IgD-negative memory B cell (primary cell): ENCODE measurements at regions not wholly inside any gene's neighbourhood (a gene's known extent, or its start where the extent isn't known, plus 50 kb on each side); places are given as distances from the start of the nearest gene placed in this dataset.

Experiments used
- H3K27ac Mint-ChIP-seq, 3 donors: one replicate each; pipeline ENCODE4 v1.8.0; 2020 to 2022; ENCODE audit warnings: mild to moderate bottlenecking in 3 of 3, mixed read lengths in 3 of 3, moderate library complexity in 1 of 3
- H3K27me3 Mint-ChIP-seq: one replicate; pipeline ENCODE4 v1.8.0; 2021; ENCODE audit warnings: mixed read lengths
- H3K36me3 Mint-ChIP-seq: one replicate; pipeline ENCODE4 v1.8.0; 2020; ENCODE audit warnings: mild to moderate bottlenecking, mixed read lengths
- H3K4me1 Mint-ChIP-seq, 3 donors: one replicate each; pipeline ENCODE4 v1.8.0; 2020 to 2022; ENCODE audit warnings: mixed read lengths in 3 of 3, mild to moderate bottlenecking in 1 of 3
- H3K4me3 Mint-ChIP-seq, 4 donors: one replicate each; pipeline ENCODE4 v1.8.0; 2020 to 2022; ENCODE audit warnings: mild to moderate bottlenecking in 4 of 4, mixed read lengths in 4 of 4, moderate library complexity in 3 of 4
- H3K9me3 Mint-ChIP-seq, 3 donors: one replicate each; pipeline ENCODE4 v1.8.0; 2020 to 2021; ENCODE audit warnings: mixed read lengths in 3 of 3, mild to moderate bottlenecking in 1 of 3

DNA sequence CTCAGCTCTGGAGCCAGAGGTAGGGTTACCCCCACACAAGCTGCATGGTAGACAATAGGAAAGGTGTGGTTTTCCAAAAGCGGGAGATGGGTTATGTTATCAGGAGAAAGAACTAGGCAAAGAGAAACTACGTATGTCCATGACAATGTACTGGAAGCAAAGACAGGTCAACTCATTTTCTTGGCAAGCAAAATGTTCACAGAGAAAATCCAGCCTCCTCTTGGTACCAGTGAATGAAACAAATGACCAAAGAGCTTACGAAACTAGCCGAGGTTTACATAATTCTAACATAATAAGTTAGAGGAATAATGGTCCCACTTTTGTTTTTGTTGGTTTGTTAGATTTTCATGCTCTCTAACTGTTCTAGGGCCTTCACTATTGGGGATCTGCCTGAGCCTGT is 338.1 kb upstream of the TGFBR2 start:
- Mint-ChIP-seq H3K9me3 (peaks cover 0 to 3% (median 0%) of the 10 kb centered on the region in 3 donors), H3K27ac (no peak overlapping the region), H3K36me3 (no peaks in the 10 kb centered on the region), H3K27me3 (no peaks in the 10 kb centered on the region), H3K4me3 (no peak overlapping the region), H3K4me1 (peaks cover 9 to 15% (median 12%) of the 10 kb centered on the region in 3 donors)

- peak overlapping the region in 2 of 4 donors; percentile 1 to 28 for H3K4me3 Mint-ChIP-seq
- H3K27me3 Mint-ChIP-seq = peaks cover 3% of the 10 kb centered on the region
- no peak overlapping the region for H3K27ac Mint-ChIP-seq
- peaks cover 5 to 10% (median 8%) of the 10 kb centered on the region in 3 donors for H3K4me1 Mint-ChIP-seq
- no peaks in the 10 kb centered on the region for H3K9me3 Mint-ChIP-seq
- H3K36me3 Mint-ChIP-seq = no peaks in the 10 kb centered on the region
Observed at GRCh38 chr3:30269751-30270445, 336.5 kb upstream of the TGFBR2 start.

GRCh38 chr3:30271781-30272180 is 334.6 kb upstream of the TGFBR2 start:
- H3K27ac Mint-ChIP-seq = no peak overlapping the region
- no peaks in the 10 kb centered on the region for H3K36me3 Mint-ChIP-seq
- H3K4me1 Mint-ChIP-seq = peaks cover 5 to 10% (median 8%) of the 10 kb centered on the region in 3 donors
- H3K27me3 Mint-ChIP-seq = peaks cover 3% of the 10 kb centered on the region
- H3K4me3 Mint-ChIP-seq = no peak overlapping the region
- no peaks in the 10 kb centered on the region for H3K9me3 Mint-ChIP-seq

GRCh38 chr3:30273304-30274072 is 332.9 kb upstream of the TGFBR2 start:
- no peak overlapping the region for H3K4me3 Mint-ChIP-seq
- no peaks in the 10 kb centered on the region for H3K36me3 Mint-ChIP-seq
- H3K4me1 Mint-ChIP-seq = peaks cover 5 to 10% (median 7%) of the 10 kb centered on the region in 3 donors
- H3K27ac Mint-ChIP-seq = no peak overlapping the region
- H3K27me3 Mint-ChIP-seq = peaks cover 3% of the 10 kb centered on the region
- peaks cover 0 to 12% (median 1%) of the 10 kb centered on the region in 3 donors for H3K9me3 Mint-ChIP-seq

DNA sequence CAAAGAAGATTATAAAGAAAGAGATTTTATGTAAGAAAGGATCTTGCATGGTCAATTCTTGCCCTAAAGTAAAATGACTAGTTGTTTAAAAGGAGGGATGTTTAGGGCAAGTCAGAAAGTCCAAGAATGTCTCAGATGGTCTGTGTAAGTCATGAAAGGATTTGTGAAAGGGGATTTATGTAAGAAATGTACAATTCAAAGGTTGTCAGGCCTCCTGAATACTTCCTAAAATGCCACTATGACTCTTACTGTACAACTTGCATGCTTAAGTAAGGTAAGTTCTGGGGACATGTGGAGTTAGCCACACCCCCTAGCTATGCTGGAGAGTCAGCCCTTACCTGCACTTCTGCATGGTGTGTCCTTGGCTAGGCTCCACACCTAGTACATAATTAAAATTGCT is 328.9 kb upstream of the TGFBR2 start:
- Mint-ChIP-seq H3K27ac (no peak overlapping the region), H3K4me3 (no peak overlapping the region), H3K27me3 (peaks cover 3% of the 10 kb centered on the region), H3K36me3 (no peaks in the 10 kb centered on the region), H3K9me3 (peaks cover 0 to 15% (median 5%) of the 10 kb centered on the region in 3 donors), H3K4me1 (no peaks in the 10 kb centered on the region)

- H3K36me3 Mint-ChIP-seq = no peaks in the 10 kb centered on the region
- H3K9me3 Mint-ChIP-seq = peaks cover 0 to 15% (median 5%) of the 10 kb centered on the region in 3 donors
- no peak overlapping the region for H3K4me3 Mint-ChIP-seq
- H3K27ac Mint-ChIP-seq = no peak overlapping the region
- H3K4me1 Mint-ChIP-seq = peaks cover 0 to 1% (median 0%) of the 10 kb centered on the region in 3 donors
- H3K27me3 Mint-ChIP-seq = no peaks in the 10 kb centered on the region
Observed at GRCh38 chr3:30281526-30281925, 324.9 kb upstream of the TGFBR2 start.

DNA sequence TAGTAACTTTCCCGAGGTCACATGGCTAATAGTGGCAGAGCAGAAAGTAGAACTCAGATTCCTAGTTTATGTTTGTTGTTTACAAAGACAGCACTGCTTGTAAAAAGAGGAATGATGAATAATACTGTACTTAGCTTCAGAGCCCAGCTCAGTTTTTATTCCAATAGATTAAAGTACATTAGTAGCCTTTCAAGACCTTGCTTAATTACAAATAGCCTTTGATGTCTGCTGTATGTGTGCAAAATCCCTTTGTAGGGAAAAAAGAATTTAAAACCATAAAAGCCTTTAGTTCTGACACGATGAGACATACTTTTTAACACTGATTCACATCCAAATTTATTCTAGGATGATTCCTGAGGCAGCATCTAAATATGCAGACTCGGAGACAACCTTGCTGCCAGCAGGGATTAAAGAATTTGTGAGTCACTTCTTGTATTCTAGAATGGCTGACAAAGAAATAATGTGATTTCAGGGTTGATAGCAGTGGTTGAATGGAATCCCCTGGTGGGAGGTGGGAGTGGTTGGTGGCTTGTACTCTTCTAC is 324.2 kb upstream of the TGFBR2 start:
- no peaks in the 10 kb centered on the region for H3K27me3 Mint-ChIP-seq

GRCh38 chr3:30285188-30286006 is 321.0 kb upstream of the TGFBR2 start:
- no peak overlapping the region for H3K27ac Mint-ChIP-seq
- no peaks in the 10 kb centered on the region for H3K27me3 Mint-ChIP-seq
- peaks cover 0 to 1% (median 1%) of the 10 kb centered on the region in 3 donors for H3K4me1 Mint-ChIP-seq
- no peaks in the 10 kb centered on the region for H3K9me3 Mint-ChIP-seq
- no peaks in the 10 kb centered on the region for H3K36me3 Mint-ChIP-seq
- H3K4me3 Mint-ChIP-seq = no peak overlapping the region

More for the DNA sequence above, 324.2 kb upstream of the TGFBR2 start:
- H3K4me1 Mint-ChIP-seq = peaks cover 0 to 1% (median 0%) of the 10 kb centered on the region in 3 donors
- H3K36me3 Mint-ChIP-seq = no peaks in the 10 kb centered on the region
- no peak overlapping the region for H3K4me3 Mint-ChIP-seq
- H3K9me3 Mint-ChIP-seq = peaks cover 0 to 15% (median 5%) of the 10 kb centered on the region in 3 donors
- no peak overlapping the region for H3K27ac Mint-ChIP-seq

DNA sequence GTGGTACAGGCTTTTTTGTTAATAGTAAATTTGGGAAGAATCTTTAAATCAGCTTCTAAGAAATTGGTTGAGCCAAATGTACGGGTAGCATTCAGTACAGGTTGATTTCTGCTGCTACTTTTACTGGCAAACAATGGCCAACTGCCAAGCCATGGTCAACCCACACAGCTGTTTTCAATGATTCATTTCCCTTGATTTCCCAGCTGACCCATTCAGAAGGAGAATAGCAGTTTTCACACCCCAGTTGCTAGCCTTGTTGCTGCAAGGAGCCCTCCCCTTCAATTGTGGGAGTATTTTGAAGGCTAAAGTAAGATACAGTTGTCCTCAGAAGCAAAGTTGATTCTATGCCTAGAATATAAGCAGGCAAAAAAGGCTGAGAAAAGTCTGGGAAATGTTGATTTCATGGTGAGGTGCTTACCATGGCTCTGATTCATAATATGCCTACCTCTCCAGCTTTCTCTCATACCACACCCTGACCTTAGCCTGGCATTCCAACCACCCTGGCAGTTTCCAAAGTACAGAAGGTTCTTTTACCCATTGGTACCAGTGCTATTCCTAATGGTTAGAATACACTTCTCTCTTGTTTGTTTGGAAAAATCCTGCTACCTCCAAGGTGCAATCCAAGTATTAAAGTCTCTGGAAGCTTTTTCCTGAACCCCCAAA is 320.3 kb upstream of the TGFBR2 start:
- Mint-ChIP-seq H3K4me3 (no peak overlapping the region), H3K9me3 (no peaks in the 10 kb centered on the region), H3K4me1 (peaks cover 0 to 1% (median 1%) of the 10 kb centered on the region in 3 donors), H3K27ac (no peak overlapping the region), H3K27me3 (no peaks in the 10 kb centered on the region), H3K36me3 (no peaks in the 10 kb centered on the region)

GRCh38 chr3:30286811-30287210 is 319.6 kb upstream of the TGFBR2 start:
- Mint-ChIP-seq H3K4me1 (peaks cover 1 to 3% (median 1%) of the 10 kb centered on the region in 3 donors), H3K9me3 (no peaks in the 10 kb centered on the region), H3K36me3 (no peaks in the 10 kb centered on the region)

DNA sequence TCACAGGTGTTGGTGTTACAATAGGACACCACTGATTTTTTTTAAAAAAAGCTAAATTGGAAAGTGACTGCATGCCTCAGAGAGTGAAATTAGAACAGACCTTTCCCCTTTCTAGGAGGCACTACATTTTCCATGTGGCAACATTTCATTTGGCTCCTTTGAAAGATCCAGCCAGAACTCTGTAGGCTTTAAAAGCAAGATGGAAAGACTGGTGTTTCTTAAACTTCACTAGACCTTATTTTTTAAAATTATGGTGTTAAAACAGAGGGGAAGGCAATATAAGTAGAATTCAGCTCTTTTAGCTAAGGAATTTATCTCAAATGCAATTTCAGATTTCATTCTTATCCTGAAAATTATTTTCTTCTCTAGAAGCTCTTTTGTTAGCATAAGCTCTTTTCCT is 317.6 kb upstream of the TGFBR2 start:
- Mint-ChIP-seq H3K9me3 (no peaks in the 10 kb centered on the region), H3K27me3 (no peaks in the 10 kb centered on the region), H3K4me3 (no peak overlapping the region), H3K36me3 (no peaks in the 10 kb centered on the region), H3K4me1 (peaks cover 1 to 3% (median 3%) of the 10 kb centered on the region in 3 donors), H3K27ac (no peak overlapping the region)

More at GRCh38 chr3:30286811-30287210, 319.6 kb upstream of the TGFBR2 start:
- H3K4me3 Mint-ChIP-seq = no peak overlapping the region
- H3K27ac Mint-ChIP-seq = no peak overlapping the region
- no peaks in the 10 kb centered on the region for H3K27me3 Mint-ChIP-seq

DNA sequence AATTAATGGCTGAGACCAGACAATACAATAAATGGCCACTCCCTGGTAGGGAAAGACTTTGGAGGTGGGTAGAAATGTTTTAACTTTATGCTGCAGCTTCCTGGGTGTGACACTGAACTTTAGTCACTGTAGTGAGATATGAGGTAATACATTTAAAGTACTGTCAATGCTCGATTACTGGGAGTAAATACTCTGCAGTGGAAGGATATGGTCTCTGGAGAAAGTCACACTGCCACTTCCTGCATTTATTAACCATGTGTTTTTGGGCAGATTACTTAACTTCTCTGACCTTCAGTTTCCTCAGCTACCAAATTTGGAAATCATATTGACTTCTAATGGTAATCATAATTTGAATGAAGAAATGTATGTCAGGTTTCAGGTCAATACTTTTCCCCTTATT is 317.1 kb upstream of the TGFBR2 start:
- no peaks in the 10 kb centered on the region for H3K27me3 Mint-ChIP-seq
- H3K27ac Mint-ChIP-seq = no peak overlapping the region
- H3K9me3 Mint-ChIP-seq = no peaks in the 10 kb centered on the region
- no peak overlapping the region for H3K4me3 Mint-ChIP-seq
- H3K4me1 Mint-ChIP-seq = peaks cover 1 to 3% (median 3%) of the 10 kb centered on the region in 3 donors
- H3K36me3 Mint-ChIP-seq = no peaks in the 10 kb centered on the region

- Mint-ChIP-seq H3K27ac (no peak overlapping the region), H3K27me3 (no peaks in the 10 kb centered on the region), H3K36me3 (no peaks in the 10 kb centered on the region), H3K4me3 (no peak overlapping the region), H3K4me1 (peaks cover 1 to 3% (median 3%) of the 10 kb centered on the region in 3 donors), H3K9me3 (no peaks in the 10 kb centered on the region)
Observed at GRCh38 chr3:30289766-30290165, 316.6 kb upstream of the TGFBR2 start.

- Mint-ChIP-seq H3K9me3 (no peaks in the 10 kb centered on the region), H3K27ac (no peak overlapping the region), H3K27me3 (no peaks in the 10 kb centered on the region), H3K36me3 (no peaks in the 10 kb centered on the region), H3K4me1 (peaks cover 1 to 3% (median 1%) of the 10 kb centered on the region in 3 donors), H3K4me3 (no peak overlapping the region)
Observed at GRCh38 chr3:30290479-30290878, 315.9 kb upstream of the TGFBR2 start.
